K562 (cell line): ENCODE measurements at regions not wholly inside any gene's neighbourhood (a gene's known extent, or its start where the extent isn't known, plus 50 kb on each side); places are given as distances from the start of the nearest gene placed in this dataset.

Experiments
- ATAC-seq: fragments of 200-7000 bp; cut with Tn5 transposase; 3 replicates; pipeline ENCODE4 v1.9.1; 2020; ENCODE audit warnings: moderate library complexity
- BruUV-seq: library from RNA; stranded (reverse); fragments of 400-500 nt; replicated peaks from 2 replicates; lab custom pipeline; 2021; lab: Mats Ljungman, UMichigan
- CTCF ChIA-PET: fragments of 300-600 bp; formaldehyde crosslinking; extraction: SDS; loops from one replicate; lab custom pipeline; 2021; ENCODE audit warnings: low intra/inter-chr PET ratio; lab: Yijun Ruan, JAX
- POLR2A ChIA-PET: fragments of 300-600, 350-650 bp; sonication (Branson Sonifier 250); formaldehyde crosslinking; extraction: SDS; loops from one replicate; lab custom pipeline; 2021; ENCODE audit warnings: antibody characterized with exemption, inconsistent platforms; lab: Yijun Ruan, JAX
- DNase-seq, 4 experiments: peaks; one replicate each; pipeline versions ENCODE4 v3.0.0 to v3.0.0-alpha.2; 2011 to 2018; ENCODE audit warnings: low spot score in 3 of 4, mixed read lengths in 3 of 4; ENCODE audit errors: extremely low read depth in 1 of 4
- FAIRE-seq: peaks from 2 replicates; lab custom pipeline; 2011; peaks lifted over from hg19 to GRCh38; lab: Jason Lieb, UNC
- H2AFZ ChIP-seq: 2 replicates; pipeline ENCODE4 v1.6.0; 2011; ENCODE audit warnings: low read depth, low read length, control low read depth, inconsistent platforms
- H3K27ac ChIP-seq: fragments of 200-600 bp; 3 replicates; pipeline ENCODE4 v1.8.0; 2011; ENCODE audit warnings: low read depth, mild to moderate bottlenecking, control low read depth, inconsistent platforms, low read length, moderate library complexity, mixed read lengths; ENCODE audit errors: extremely low read depth
- H3K27me3 ChIP-seq, 2 experiments: fragments of 300-600 bp in 1 of 2; 2 replicates in 1 of 2; 3 replicates in 1 of 2; pipeline versions ENCODE4 v1.6.0 to v1.8.0; 2011; ENCODE audit warnings: inconsistent platforms in 2 of 2, low read length in 2 of 2, mild to moderate bottlenecking in 1 of 2, mixed read lengths in 1 of 2, moderate library complexity in 1 of 2; ENCODE audit not compliant: control insufficient read depth in 2 of 2, insufficient read depth in 2 of 2
- H3K36me3 ChIP-seq: fragments of 300-600 bp; 3 replicates; pipeline ENCODE4 v1.8.0; 2011; ENCODE audit warnings: mild to moderate bottlenecking, low read length, inconsistent platforms; ENCODE audit not compliant: control insufficient read depth, insufficient read depth
- H3K4me1 ChIP-seq, 2 experiments: fragments of 200-600 bp in 1 of 2; replicated peaks in 1 of 2; 2 replicates in 1 of 2; 3 replicates in 1 of 2; pipeline versions ENCODE4 v1.5.1 to v1.8.0; 2011; ENCODE audit warnings: inconsistent platforms in 2 of 2, low read length in 2 of 2, mild to moderate bottlenecking in 1 of 2, mixed read lengths in 1 of 2, moderate library complexity in 1 of 2; ENCODE audit not compliant: control insufficient read depth in 2 of 2, insufficient read depth in 2 of 2
- H3K4me2 ChIP-seq: 2 replicates; pipeline ENCODE4 v1.6.1; 2011; ENCODE audit warnings: low read length, control low read depth, inconsistent platforms, mixed read lengths; ENCODE audit not compliant: insufficient read depth
- H3K4me3 ChIP-seq: fragments of 200-600 bp; sonication (generic), shearing (Covaris generic); 2 replicates; pipeline ENCODE4 v1.5.1; 2016; ENCODE audit warnings: control low read depth, inconsistent platforms
- H3K79me2 ChIP-seq: fragments of 200-600 bp; 3 replicates; pipeline ENCODE4 v1.8.0; 2011; ENCODE audit warnings: low read length, inconsistent platforms; ENCODE audit not compliant: control insufficient read depth, insufficient read depth
- H3K9ac ChIP-seq, 2 experiments: 2 replicates each; pipeline versions ENCODE4 v1.6.0 to v1.6.1; 2011; ENCODE audit warnings: low read depth in 2 of 2, low read length in 2 of 2, control low read depth in 1 of 2, inconsistent platforms in 1 of 2, mild to moderate bottlenecking in 1 of 2, mixed read lengths in 1 of 2; ENCODE audit not compliant: insufficient read depth in 1 of 2
- H3K9me1 ChIP-seq: one replicate; pipeline ENCODE4 v1.6.0; 2011; ENCODE audit warnings: inconsistent platforms, mild to moderate bottlenecking, low read length, moderate library complexity; ENCODE audit not compliant: control insufficient read depth, insufficient read depth
- H3K9me3 ChIP-seq: replicated peaks from 2 replicates; pipeline ENCODE4 v1.5.1; 2011; ENCODE audit warnings: low read depth, low read length, inconsistent platforms; ENCODE audit not compliant: control insufficient read depth, insufficient read depth
- H4K20me1 ChIP-seq: replicated peaks from 2 replicates; pipeline ENCODE4 v1.6.1; 2011; ENCODE audit warnings: low read length, inconsistent platforms, mixed read lengths; ENCODE audit not compliant: control insufficient read depth, insufficient read depth
- ATF1 ChIP-seq, 2 experiments: fragments of 450-650 bp in 1 of 2; IDR thresholded peaks; 2 replicates each; pipeline ENCODE4 v1.6.1; 2016; ENCODE audit warnings: missing compliant biosample characterization in 1 of 2, missing genetic modification characterization in 1 of 2
- CBFA2T2 ChIP-seq: fragments of 450-650 bp; conservative IDR thresholded peaks from 2 replicates; pipeline ENCODE4 v1.6.1; 2017; ENCODE audit warnings: mild to moderate bottlenecking
- EHMT2 ChIP-seq: fragments of 450-650 bp; IDR thresholded peaks from 2 replicates; pipeline ENCODE4 v1.6.1; 2018; ENCODE audit warnings: antibody characterized with exemption
- ELF1 ChIP-seq: fragments of 200-800 bp; sonication (Bioruptor generic); IDR thresholded peaks from 2 replicates; pipeline ENCODE4 v1.6.1; 2016; ENCODE audit warnings: missing genetic modification characterization, missing compliant biosample characterization
- GATAD2A ChIP-seq: fragments of 450-650 bp; IDR thresholded peaks from 2 replicates; pipeline ENCODE4 v1.6.1; 2017
- IFI16 ChIP-seq: fragments of 250-450 bp; sonication (Bioruptor Pico); IDR thresholded peaks from 2 replicates; pipeline ENCODE4 v2.1.2; 2022; ENCODE audit warnings: mild to moderate bottlenecking, inconsistent platforms
- MYNN ChIP-seq, 2 experiments: sonication (generic); formaldehyde crosslinking in 1 of 2; IDR thresholded peaks; 2 replicates each; pipeline versions ENCODE4 v1.5.0 to v1.6.1; 2016 to 2020; ENCODE audit warnings: antibody characterized with exemption in 1 of 2, missing genetic modification reagents in 1 of 2
- U2AF1 ChIP-seq: fragments of 200-400 bp; formaldehyde crosslinking; optimal IDR thresholded peaks from 2 replicates; pipeline ENCODE3; 2017; ENCODE audit warnings: mild to moderate bottlenecking, low read depth, low read length, moderate library complexity
- WGBS: fragments of 100-300 bp; shearing (Covaris generic); methylation state at CpG from one replicate; pipeline ENCODE4 v1.1.6; 2016; ENCODE audit warnings: low coverage, mixed read lengths; ENCODE audit not compliant: insufficient coverage; ENCODE audit errors: missing lambda C conversion rate; 5-methylcytosine and 5-hydroxymethylcytosine counted together
- in situ Hi-C: fragments of 300-500 bp; cut with MboI; formaldehyde crosslinking; loops from 4 replicates; pipeline ENCODE4 v1.15.0; 2018; ENCODE audit warnings: inconsistent platforms, mixed read lengths
- intact Hi-C: fragments of 100-400 bp; cut with micrococcal nuclease; formaldehyde crosslinking; loops from 2 replicates; pipeline ENCODE4 v1.14.2; 2022
- TF ChIP-seq, protein P1 (sequence below): fragments of 450-650 bp; formaldehyde crosslinking; IDR thresholded peaks from 2 replicates; pipeline ENCODE4 v1.4.0; 2022; ENCODE audit warnings: mild to moderate bottlenecking, moderate library complexity

DNA sequence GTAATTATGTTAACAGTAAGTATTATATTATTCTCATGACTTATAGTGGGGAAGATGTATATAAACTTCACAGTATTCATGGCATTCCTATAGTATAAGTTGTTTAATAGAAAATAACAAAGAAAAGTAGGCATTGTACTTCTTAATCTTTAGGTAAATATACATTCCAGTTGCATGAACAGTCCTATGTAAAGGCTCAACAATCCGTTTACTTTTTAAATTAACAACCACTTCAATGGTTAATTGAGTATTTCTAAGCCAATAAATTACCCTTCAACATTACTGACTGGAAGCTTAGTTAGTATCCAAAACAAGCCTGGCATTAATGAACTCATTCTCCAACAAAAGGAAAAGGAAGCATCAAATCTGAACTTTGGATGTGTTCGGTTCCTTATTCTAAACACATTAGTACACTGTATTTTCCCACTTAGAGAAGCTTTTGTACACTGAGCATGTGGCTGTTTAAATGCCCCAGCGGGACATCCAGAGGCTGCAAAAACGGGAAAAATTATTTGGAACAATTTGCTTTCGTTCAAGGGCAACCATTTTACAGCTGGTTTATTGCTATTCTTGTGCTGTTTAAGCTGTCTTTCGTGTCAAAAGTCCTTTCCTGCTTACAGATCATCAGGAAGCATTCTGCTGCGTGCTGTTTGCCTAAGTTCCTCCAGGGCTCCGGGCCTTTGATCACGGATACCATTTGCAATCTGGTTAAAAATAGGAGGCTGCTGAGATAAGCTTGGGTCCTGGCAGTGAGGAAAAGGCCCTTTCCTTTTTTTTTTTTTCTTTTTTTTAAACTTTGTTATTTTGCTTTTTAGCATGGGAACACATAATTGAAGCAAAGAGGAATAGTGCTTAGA lies 460.3 kb downstream of the SPRY1 start:
- WGBS: 0% methylated on average over 9 of the region's 9 CpGs
- no peaks in the 10 kb centered on the region for H3K9me1 ChIP-seq
- in situ Hi-C loops: no loop called here
- H3K4me1 ChIP-seq: no peaks in the 10 kb centered on the region
- POLR2A ChIA-PET: no interaction called here
- TF ChIP-seq ELF1: no peak
- no peak for TF ChIP-seq U2AF1
- TF ChIP-seq, all 486 proteins: peak for 0
- Histone ChIP-seq H3K36me3 (no peaks in the 10 kb centered on the region), H2AFZ (no peak overlapping the region), H3K9me3 (no peaks in the 10 kb centered on the region), H3K79me2 (no peaks in the 10 kb centered on the region), H3K4me2 (no peak overlapping the region), H4K20me1 (no peaks in the 10 kb centered on the region), H3K9ac (no peak overlapping the region), H3K27me3 (no peaks in the 10 kb centered on the region), H3K27ac (no peak overlapping the region), H3K4me3 (no peak overlapping the region)
- no peak for DNase-seq
- intact Hi-C loops: no loop called here
- no peak for ATAC-seq
- FAIRE-seq: no peak
- CTCF ChIA-PET: interaction anchor here (0.7 kb wide), 1 partner anchor 48 kb away, joined by 3 read pairs; no protein-coding TSS in a partner anchor
- no TSS peak for BruUV-seq

DNA sequence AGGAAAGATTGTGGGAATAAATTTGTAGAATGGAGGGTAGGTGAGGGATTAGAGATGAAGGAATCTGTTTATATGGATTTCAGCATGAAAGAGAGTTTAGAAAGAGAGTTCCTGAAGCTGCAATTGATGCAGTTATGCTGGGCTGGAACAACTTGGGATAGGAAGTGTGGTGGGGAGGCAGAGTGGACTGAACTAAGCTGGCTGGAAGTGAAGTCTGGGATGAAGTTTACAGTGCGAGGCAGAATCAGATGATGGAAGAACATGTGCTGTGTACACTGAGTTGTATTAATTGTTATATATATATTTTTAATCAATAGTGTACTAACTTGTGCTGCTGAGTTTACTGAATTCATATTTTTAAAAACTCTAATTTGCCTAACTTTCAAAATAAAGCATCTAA lies 461.9 kb downstream of the SPRY1 start:
- ATAC-seq (no peak), FAIRE-seq (no peak), DNase-seq (no peak)
- Histone ChIP-seq H2AFZ (no peak overlapping the region), H3K9me3 (no peaks in the 10 kb centered on the region), H3K27ac (no peak overlapping the region), H3K4me1 (no peaks in the 10 kb centered on the region), H3K79me2 (no peaks in the 10 kb centered on the region), H3K4me2 (no peak overlapping the region), H3K9me1 (no peaks in the 10 kb centered on the region), H3K4me3 (no peak overlapping the region), H3K36me3 (no peaks in the 10 kb centered on the region), H4K20me1 (no peaks in the 10 kb centered on the region), H3K27me3 (no peaks in the 10 kb centered on the region), H3K9ac (no peak overlapping the region)
- 0% methylated on average over 1 of the region's 1 CpG for WGBS
- intact Hi-C loops: no loop called here
- in situ Hi-C loops: no loop called here
- ChIA-PET CTCF (no interaction called here), POLR2A (no interaction called here)
- TF ChIP-seq EHMT2: no peak
- TF ChIP-seq, protein P1, sequence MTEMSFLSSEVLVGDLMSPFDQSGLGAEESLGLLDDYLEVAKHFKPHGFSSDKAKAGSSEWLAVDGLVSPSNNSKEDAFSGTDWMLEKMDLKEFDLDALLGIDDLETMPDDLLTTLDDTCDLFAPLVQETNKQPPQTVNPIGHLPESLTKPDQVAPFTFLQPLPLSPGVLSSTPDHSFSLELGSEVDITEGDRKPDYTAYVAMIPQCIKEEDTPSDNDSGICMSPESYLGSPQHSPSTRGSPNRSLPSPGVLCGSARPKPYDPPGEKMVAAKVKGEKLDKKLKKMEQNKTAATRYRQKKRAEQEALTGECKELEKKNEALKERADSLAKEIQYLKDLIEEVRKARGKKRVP: no peak
- no peak for TF ChIP-seq ATF1 (CRISPR knock-in tag; IDR thresholded peaks at IDR 0.05)
- TF ChIP-seq ATF1 (tag; IDR thresholded peaks at IDR 0.05): no peak
- TF ChIP-seq CBFA2T2: no peak
- no peak for TF ChIP-seq IFI16
- TF ChIP-seq MYNN (IDR thresholded peaks at IDR 0.05): no peak
- no peak for TF ChIP-seq MYNN (CRISPR knock-in tag; IDR thresholded peaks at IDR 0.05)
- TF ChIP-seq GATAD2A: no peak
- no TSS peak for BruUV-seq
